NCI-H524 (cell line): ENCODE measurements at regions not wholly inside any gene's neighbourhood (a gene's known extent, or its start where the extent isn't known, plus 50 kb on each side); places are given as distances from the start of the nearest gene placed in this dataset.
"Not testable (repeated sequence)": the region's sequence is repeated elsewhere in the genome, so short reads cannot be mapped to it uniquely, and the experiment has no call there.

Experiments
- DNase-seq, 2 experiments: peaks; one replicate each; lab custom pipeline; 2025; lab: John Stamatoyannopoulos, UW

GRCh38 chrX:92873359-92874055, 799.9 kb downstream of the NAP1L3 start:
- DNase-seq: not testable (repeated sequence)

GRCh38 chrX:92849998-92850397, 823.4 kb downstream of the NAP1L3 start:
- not testable (repeated sequence) for DNase-seq

- DNase-seq: not testable (repeated sequence)
These were observed 829.5 kb downstream of the NAP1L3 start for GRCh38 chrX:92843920-92844319.

- DNase-seq: not testable (repeated sequence)
These were observed 840.6 kb downstream of the NAP1L3 start for GRCh38 chrX:92832750-92833149.

- DNase-seq: not testable (repeated sequence)
These were observed 843.3 kb downstream of the NAP1L3 start for GRCh38 chrX:92830083-92830482.

- not testable (repeated sequence) for DNase-seq
These were observed 851.7 kb downstream of the NAP1L3 start for GRCh38 chrX:92821580-92822152.

- DNase-seq: not testable (repeated sequence)
These were observed 881.3 kb downstream of the NAP1L3 start for GRCh38 chrX:92792080-92792479.

GRCh38 chrX:92780075-92780474, 893.3 kb downstream of the NAP1L3 start:
- DNase-seq: not testable (repeated sequence)

- DNase-seq: peak in 1 of 2 experiments; percentile 43
These were observed 899.4 kb downstream of the NAP1L3 start for GRCh38 chrX:92774016-92774415.

GRCh38 chrX:92760963-92761362, 912.4 kb downstream of the NAP1L3 start:
- not testable (repeated sequence) for DNase-seq
